ENCODE measurements at regions not wholly inside any gene's neighbourhood (a gene's known extent, or its start where the extent isn't known, plus 50 kb on each side); places are given as distances from the start of the nearest gene placed in this dataset.

DNA sequence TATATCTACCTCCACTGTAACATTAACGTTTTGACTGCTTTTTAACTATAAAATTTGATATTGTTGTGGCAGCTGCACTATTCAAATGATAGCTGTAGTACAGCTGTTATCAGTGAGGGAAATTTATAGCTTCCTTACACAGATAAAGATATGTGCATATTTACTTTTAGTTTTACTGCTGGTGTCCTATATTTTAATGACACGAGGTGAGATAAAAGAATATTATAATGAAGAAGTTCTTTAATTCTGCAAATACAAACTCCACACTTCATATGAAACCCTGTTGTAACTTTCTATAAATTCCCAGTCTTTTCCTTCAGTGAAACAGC, 427.8 kb upstream of the ZEB2 start:
- DNase-seq (ENCODE audit: low read depth in 2 of 2) = no peak

GRCh38 chr2:144946263-144946662, 426.3 kb upstream of the ZEB2 start:
- no peak for DNase-seq (ENCODE audit: low read depth in 2 of 2)

- no peak for DNase-seq (ENCODE audit: low read depth in 2 of 2)
These were observed 424.8 kb upstream of the ZEB2 start for GRCh38 chr2:144944546-144945220.

GRCh38 chr2:144943986-144944385, 424.1 kb upstream of the ZEB2 start:
- DNase-seq (ENCODE audit: low read depth in 2 of 2) = no peak

DNA sequence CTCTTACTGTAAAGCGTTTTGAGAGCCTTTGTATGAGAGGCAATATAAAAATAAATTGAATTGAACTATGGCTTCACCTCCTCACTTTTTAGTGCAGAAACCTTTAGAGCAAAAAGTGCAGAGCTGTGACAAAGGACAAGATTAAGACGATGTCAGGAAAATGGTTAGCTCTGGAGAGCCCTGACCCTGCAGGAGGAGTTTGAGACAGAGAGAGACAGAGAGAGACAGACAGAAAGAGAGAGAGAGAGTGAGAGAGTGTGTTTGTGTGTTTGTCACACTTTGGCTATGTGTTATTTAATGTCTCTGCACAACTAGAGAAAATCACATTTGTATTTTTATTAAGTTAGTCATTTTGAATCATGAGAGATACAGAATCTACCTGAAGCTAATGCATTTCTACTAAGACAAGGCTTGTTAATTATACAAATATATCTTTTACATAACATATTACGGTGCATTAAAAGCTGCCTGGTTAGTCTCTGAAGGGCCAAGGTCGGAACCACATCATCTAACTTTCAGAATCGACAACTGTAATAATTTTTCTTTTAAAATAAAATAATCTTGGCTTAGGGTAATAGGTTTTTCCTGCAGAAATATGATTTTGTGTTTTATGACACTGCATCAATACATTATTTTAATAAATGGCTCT, 423.5 kb upstream of the ZEB2 start:
- DNase-seq (ENCODE audit: low read depth in 2 of 2) = no peak

GRCh38 chr2:144942516-144943256, 422.8 kb upstream of the ZEB2 start:
- no peak for DNase-seq (ENCODE audit: low read depth in 2 of 2)

DNA sequence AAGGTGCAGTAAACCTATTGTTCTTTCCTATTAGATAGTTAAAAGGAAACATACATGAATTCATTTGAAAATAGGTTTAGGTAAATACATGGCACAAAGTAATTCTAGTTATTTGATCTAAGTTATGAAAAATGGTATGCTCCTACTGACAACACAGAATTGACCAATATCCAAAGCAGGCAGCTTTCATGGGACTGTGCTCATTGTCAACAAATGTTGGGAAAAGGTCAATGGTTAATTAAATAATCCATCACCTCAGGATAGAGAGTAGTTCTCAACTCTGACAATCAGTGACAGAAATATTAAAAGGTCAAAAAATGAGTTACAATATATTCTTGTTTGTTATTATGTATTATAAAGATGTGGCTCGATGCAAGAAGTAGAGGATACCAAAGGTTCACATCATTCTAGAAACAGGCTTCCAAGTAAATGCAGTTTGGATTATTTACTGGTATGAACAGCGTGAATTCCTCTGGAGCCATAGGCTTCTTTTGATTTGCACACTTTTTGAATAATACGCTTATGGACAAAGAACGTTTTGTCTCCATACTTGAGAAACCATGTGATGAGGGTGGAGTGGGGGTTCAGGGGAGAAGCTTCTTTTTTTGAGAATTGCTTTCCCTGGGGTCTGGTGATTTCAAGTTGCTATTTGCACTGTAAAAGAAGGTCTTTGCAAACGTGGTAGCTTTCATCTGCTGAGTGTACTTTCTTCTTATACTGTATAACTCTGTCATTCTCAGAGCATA, 422.0 kb upstream of the ZEB2 start:
- no peak for DNase-seq (ENCODE audit: low read depth in 2 of 2)

DNA sequence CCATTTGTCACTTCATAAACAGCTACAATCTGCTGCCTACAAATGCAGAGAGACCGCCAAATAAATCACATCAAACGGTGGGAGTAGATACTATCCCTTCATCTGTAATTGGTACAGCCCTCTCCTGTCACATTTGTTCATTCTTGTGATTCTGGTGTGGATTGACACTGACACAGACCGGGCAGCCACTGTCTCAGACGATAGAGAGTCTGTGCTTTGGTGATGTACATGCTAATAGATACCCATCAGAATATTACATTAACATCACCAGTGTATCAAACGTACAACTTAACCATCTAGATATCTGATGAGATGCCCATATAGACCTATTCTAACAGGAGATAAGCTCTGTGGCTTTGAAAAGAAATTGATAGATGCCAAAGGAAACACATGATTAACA, 419.7 kb upstream of the ZEB2 start:
- no peak for DNase-seq (ENCODE audit: low read depth in 2 of 2)

GRCh38 chr2:144937910-144938709, 418.2 kb upstream of the ZEB2 start:
- DNase-seq (ENCODE audit: low read depth in 2 of 2) = no peak

DNA sequence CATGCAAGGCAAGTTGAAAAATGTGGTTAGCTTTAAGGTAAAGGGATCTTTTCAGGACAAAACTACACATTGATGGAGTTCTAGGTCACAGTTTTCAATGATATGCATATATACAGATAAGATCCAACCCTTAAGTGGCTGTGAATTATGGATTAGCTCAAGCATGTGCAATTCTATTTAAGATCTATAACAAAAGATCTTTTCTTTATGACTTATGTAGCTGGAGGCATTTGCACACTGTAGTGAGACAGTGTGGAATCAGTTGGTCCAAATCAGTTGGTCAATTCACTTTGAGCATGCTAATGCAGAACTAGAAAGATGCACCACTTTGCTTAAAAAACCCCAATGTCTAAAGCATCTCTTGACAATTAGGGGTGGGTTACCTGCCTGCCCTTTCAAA, 417.1 kb upstream of the ZEB2 start:
- DNase-seq (ENCODE audit: low read depth in 2 of 2) = no peak

DNA sequence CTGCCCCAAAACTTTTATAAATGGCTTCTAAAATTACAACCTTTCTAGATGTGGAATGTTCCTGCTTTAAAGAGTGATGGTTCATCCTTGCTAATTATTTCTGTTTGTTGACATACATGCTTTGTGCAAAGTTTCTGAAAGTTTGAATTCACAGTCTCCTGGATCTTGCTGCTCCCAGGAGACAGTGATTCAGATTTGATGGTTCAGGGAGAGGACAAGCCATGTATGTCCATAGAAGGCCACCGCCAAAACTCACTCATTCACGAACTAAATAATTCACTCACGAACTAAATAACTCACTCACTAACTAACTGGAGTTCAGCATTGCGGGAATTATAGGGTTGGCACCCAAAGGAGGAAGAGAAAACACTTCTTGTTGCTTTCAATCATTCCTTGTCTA, 416.5 kb upstream of the ZEB2 start:
- no peak for DNase-seq (ENCODE audit: low read depth in 2 of 2)

GRCh38 chr2:144935736-144936135, 415.8 kb upstream of the ZEB2 start:
- DNase-seq (ENCODE audit: low read depth in 2 of 2) = no peak

GRCh38 chr2:144935191-144935590, 415.3 kb upstream of the ZEB2 start:
- DNase-seq (ENCODE audit: low read depth in 2 of 2) = no peak

- no peak for DNase-seq (ENCODE audit: low read depth in 2 of 2)
These were observed 412.0 kb upstream of the ZEB2 start for GRCh38 chr2:144931960-144932359.

DNA sequence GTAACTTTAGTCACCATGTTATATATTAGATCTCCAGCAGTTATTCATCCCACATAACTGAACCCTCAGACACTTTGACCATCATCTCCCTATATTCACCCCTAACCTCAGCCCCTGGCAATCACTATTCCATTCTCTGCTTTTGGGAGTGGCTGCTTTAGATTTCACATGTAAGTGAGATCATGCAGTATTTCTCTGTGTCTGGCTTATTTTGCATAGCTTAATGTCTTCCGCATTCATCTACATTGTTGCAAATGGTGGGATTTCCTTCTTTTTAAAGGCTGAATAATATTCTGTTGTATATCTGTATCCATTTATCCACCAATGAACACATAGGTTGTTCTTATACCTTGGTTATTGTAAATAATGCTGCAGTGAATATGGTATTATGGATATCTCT, 411.6 kb upstream of the ZEB2 start:
- DNase-seq (ENCODE audit: low read depth in 2 of 2) = no peak

DNA sequence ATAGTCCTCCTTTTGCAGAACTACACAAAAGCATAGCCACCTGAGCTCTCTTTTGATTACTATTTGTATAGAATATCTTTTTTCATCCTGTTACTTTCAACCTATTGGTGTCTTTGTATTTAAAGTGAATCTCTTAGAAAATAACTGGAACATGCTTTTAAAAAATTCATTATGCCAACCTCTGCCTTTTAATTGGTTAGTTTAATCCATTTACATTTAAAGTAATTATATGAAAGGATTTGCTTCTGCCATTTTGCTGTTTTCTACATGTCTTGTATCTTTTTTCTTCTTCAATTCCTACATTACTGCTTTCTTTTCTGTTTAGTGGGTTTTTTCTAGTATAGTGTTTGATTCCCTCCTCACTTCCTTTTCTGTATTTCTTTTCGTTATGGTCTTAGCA, 407.5 kb upstream of the ZEB2 start:
- DNase-seq (ENCODE audit: low read depth in 2 of 2) = no peak

- DNase-seq (ENCODE audit: low read depth in 2 of 2) = no peak
These were observed 406.0 kb upstream of the ZEB2 start for GRCh38 chr2:144925886-144926285.

DNA sequence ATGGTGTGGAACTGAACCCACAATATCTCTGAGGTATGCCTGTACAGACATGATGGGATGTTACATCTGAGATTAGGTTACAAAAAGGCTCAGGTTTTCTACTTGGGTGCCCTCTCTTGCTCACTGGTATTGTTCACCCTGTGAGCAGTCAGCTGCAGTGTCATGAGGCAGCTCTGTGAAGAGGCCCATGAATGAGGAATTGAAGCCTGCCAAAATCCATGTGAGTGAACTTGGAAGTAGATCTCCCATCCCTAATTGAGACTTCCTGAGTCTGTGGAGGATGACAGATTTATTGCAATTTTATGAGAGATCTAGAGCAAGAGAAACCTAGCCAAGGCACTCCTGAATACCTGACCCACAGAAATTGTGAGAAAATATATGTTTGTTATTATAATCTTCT, 404.9 kb upstream of the ZEB2 start:
- DNase-seq (ENCODE audit: low read depth in 2 of 2) = no peak

GRCh38 chr2:144922519-144922918, 402.6 kb upstream of the ZEB2 start:
- no peak for DNase-seq (ENCODE audit: low read depth in 2 of 2)

DNA sequence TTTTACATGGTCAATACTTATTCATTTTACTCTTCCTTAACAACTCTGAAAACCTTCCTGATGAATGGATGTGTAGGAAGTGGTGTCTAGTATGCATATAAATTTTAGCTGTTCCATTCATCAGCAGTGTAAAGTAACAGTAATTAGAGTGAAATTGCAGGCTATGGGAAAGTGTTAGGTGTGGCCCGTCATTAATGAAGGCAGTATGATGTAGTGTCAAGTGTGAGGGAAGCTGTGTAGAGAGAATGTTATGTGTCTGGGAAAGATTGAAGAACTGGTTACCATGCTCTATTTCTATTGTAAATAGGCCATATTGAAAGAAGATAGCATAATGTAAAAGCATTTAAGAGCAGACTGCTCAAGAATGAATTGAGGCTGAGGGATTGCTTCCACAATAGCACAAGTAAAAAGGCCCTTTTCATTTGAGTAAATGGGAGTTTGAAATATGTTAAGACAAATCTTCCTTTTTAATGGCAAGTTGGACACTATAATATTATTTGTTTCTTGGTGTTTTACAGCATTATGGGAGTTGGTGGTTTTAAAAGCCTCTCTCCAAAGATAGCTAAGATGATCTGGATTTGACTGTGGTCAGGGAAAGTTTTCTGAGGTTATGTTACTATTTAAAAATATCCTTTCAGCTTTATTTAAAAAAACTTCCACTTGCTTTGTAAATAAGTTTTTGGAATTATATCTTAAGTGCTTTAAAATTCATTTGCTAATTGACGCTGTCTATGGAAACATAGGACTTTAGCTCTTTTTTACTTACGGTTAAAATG, 401.0 kb upstream of the ZEB2 start:
- DNase-seq (ENCODE audit: low read depth in 2 of 2) = no peak
